ENCODE measurements at regions not wholly inside any gene's neighbourhood (a gene's known extent, or its start where the extent isn't known, plus 50 kb on each side); places are given as distances from the start of the nearest gene placed in this dataset.

DNA sequence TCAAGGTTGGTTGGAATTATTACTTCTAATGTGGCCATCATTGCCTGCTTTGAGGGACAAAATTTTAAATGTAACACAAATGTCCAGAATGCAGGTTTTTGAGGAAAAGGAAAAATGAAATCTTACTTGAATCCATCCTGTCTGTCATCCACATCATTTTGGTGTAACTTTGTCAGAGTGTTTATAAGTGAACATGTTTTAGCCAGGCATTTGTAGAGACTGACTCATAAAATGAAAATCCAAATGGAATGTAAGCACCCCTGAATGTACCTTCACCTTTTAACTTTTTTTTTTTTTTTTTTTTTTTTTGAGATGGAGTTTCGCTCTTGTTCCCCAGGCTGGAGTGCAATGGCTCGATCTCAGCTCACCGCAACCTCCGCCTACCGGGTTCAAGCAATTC, 141.8 kb upstream of the BNIP2 start:
- Histone ChIP-seq H3K4me2 (replicated peaks; ENCODE audit: extremely low read depth, low read length, poor library complexity, severe bottlenecking) (no peak overlapping the region), H3K36me3 (replicated peaks in 1 of 2; ENCODE audit: control insufficient read depth in 1 of 2, insufficient read depth in 2 of 2, low read length in 2 of 2) (no peaks in the 10 kb centered on the region), H3K9ac (ENCODE audit: insufficient read depth, low read length, poor library complexity, severe bottlenecking) (no peak overlapping the region), H3K27ac (ENCODE audit: low read depth in 1 of 2, low read length in 2 of 2) (no peak overlapping the region), H3K27me3 (ENCODE audit: control insufficient read depth in 2 of 2, insufficient read depth in 2 of 2, low read length in 2 of 2) (peaks cover 0 to under 1% of the 10 kb centered on the region in 2 donors), H3K4me3 (replicated peaks in 1 of 3; ENCODE audit: low read depth in 2 of 3, low read length in 3 of 3) (no peak overlapping the region), H2AFZ (ENCODE audit: insufficient read depth, low read depth, low read length, poor library complexity, severe bottlenecking) (no peak overlapping the region), H3K9me3 (replicated peaks in 1 of 2; ENCODE audit: control insufficient read depth in 1 of 2, insufficient read depth in 1 of 2, low read length in 2 of 2) (no peaks in the 10 kb centered on the region), H3K79me2 (ENCODE audit: insufficient read depth, low read length) (no peaks in the 10 kb centered on the region), H3K4me1 (ENCODE audit: control insufficient read depth in 1 of 2, insufficient read depth in 2 of 2, low read length in 2 of 2) (no peaks in the 10 kb centered on the region), H4K20me1 (ENCODE audit: insufficient read depth, low read length) (no peaks in the 10 kb centered on the region)
- TF ChIP-seq, protein P1, sequence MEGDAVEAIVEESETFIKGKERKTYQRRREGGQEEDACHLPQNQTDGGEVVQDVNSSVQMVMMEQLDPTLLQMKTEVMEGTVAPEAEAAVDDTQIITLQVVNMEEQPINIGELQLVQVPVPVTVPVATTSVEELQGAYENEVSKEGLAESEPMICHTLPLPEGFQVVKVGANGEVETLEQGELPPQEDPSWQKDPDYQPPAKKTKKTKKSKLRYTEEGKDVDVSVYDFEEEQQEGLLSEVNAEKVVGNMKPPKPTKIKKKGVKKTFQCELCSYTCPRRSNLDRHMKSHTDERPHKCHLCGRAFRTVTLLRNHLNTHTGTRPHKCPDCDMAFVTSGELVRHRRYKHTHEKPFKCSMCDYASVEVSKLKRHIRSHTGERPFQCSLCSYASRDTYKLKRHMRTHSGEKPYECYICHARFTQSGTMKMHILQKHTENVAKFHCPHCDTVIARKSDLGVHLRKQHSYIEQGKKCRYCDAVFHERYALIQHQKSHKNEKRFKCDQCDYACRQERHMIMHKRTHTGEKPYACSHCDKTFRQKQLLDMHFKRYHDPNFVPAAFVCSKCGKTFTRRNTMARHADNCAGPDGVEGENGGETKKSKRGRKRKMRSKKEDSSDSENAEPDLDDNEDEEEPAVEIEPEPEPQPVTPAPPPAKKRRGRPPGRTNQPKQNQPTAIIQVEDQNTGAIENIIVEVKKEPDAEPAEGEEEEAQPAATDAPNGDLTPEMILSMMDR (IDR thresholded peaks at IDR 0.05): no peak
- H3K36me3 Mint-ChIP-seq: no peaks in the 10 kb centered on the region
- intact Hi-C loops (cut with micrococcal nuclease): no loop called here
- H3K4me3 Mint-ChIP-seq: no peak overlapping the region
- no peaks in the 10 kb centered on the region for H3K4me1 Mint-ChIP-seq
- no peak overlapping the region for H3K27ac Mint-ChIP-seq
- 100% methylated on average over 4 of the region's 5 CpGs for WGBS (ENCODE audit: insufficient coverage)
- peaks cover under 1 to 9% (median 7%) of the 10 kb centered on the region in 3 donors for H3K27me3 Mint-ChIP-seq (ENCODE audit: low read depth in 3 of 3)
- DNase-seq: no peak
- H3K9me3 Mint-ChIP-seq: no peaks in the 10 kb centered on the region

DNA sequence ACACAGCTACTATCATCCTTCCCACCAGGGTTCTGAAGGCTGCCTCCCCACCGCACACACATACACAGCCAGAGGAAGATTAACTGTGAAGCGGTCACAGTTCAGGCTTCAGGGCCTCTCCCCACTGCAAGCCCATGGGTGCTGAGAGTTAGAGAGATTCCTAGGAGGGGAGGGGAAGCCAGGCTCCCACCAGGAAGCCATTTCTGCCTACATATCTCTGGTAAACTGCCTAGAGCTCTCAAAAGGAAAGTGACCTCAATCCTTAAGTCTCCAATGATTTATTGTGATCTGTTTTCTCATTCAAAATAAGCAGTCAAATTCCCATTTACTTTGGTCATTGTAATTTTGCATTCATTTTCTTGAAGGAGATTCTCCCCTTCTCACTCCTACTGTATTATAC, 141.0 kb upstream of the BNIP2 start:
- TF ChIP-seq, protein P1 (IDR thresholded peaks at IDR 0.05): no peak
- no peak overlapping the region for H3K4me2 ChIP-seq (replicated peaks; ENCODE audit: extremely low read depth, low read length, poor library complexity, severe bottlenecking)
- Mint-ChIP-seq H3K27me3 (ENCODE audit: low read depth in 3 of 3) (peaks cover 1 to 9% (median 7%) of the 10 kb centered on the region in 3 donors), H3K4me3 (no peak overlapping the region), H3K9me3 (no peaks in the 10 kb centered on the region), H3K36me3 (no peaks in the 10 kb centered on the region), H3K4me1 (no peaks in the 10 kb centered on the region), H3K27ac (peak overlapping the region in 1 of 7 donors; percentile 30)
- H3K4me3 ChIP-seq (replicated peaks in 1 of 3; ENCODE audit: low read depth in 2 of 3, low read length in 3 of 3): no peak overlapping the region
- intact Hi-C loops (cut with micrococcal nuclease): no loop called here
- no peaks in the 10 kb centered on the region for H4K20me1 ChIP-seq (ENCODE audit: insufficient read depth, low read length)
- DNase-seq: no peak
- no peaks in the 10 kb centered on the region for H3K79me2 ChIP-seq (ENCODE audit: insufficient read depth, low read length)
- no peaks in the 10 kb centered on the region for H3K4me1 ChIP-seq (ENCODE audit: control insufficient read depth in 1 of 2, insufficient read depth in 2 of 2, low read length in 2 of 2)
- H3K9ac ChIP-seq (ENCODE audit: insufficient read depth, low read length, poor library complexity, severe bottlenecking): no peak overlapping the region
- no CpG with 5 or more reads among the region's 2 CpGs for WGBS (ENCODE audit: insufficient coverage)
- no peaks in the 10 kb centered on the region for H3K9me3 ChIP-seq (replicated peaks in 1 of 2; ENCODE audit: control insufficient read depth in 1 of 2, insufficient read depth in 1 of 2, low read length in 2 of 2)
- H3K36me3 ChIP-seq (replicated peaks in 1 of 2; ENCODE audit: control insufficient read depth in 1 of 2, insufficient read depth in 2 of 2, low read length in 2 of 2): no peaks in the 10 kb centered on the region
- H2AFZ ChIP-seq (ENCODE audit: insufficient read depth, low read depth, low read length, poor library complexity, severe bottlenecking): no peak overlapping the region
- H3K27me3 ChIP-seq (ENCODE audit: control insufficient read depth in 2 of 2, insufficient read depth in 2 of 2, low read length in 2 of 2): peaks cover 0 to 2% of the 10 kb centered on the region in 2 donors
- no peak overlapping the region for H3K27ac ChIP-seq (ENCODE audit: low read depth in 1 of 2, low read length in 2 of 2)
